Activated naive CD4-positive, alpha-beta T cell treated with anti-CD3 and anti-CD28 coated beads, Interleukin-2, amount 50 U/mL, for 24 hours (primary cell): ENCODE measurements at regions not wholly inside any gene's neighbourhood (a gene's known extent, or its start where the extent isn't known, plus 50 kb on each side); places are given as distances from the start of the nearest gene placed in this dataset.
"Not testable (repeated sequence)": the region's sequence is repeated elsewhere in the genome, so short reads cannot be mapped to it uniquely, and the experiment has no call there.

ENCODE experiments used
- H3K27ac Mint-ChIP-seq: one replicate; pipeline ENCODE4 v1.8.0; 2021; ENCODE audit warnings: mild to moderate bottlenecking, mixed read lengths
- H3K27me3 Mint-ChIP-seq: one replicate; pipeline ENCODE4 v1.8.0; 2021; ENCODE audit warnings: mixed read lengths
- H3K36me3 Mint-ChIP-seq: one replicate; pipeline ENCODE4 v1.8.0; 2021; ENCODE audit warnings: mixed read lengths
- H3K4me1 Mint-ChIP-seq: one replicate; pipeline ENCODE4 v1.8.0; 2021; ENCODE audit warnings: mixed read lengths
- H3K4me3 Mint-ChIP-seq: one replicate; pipeline ENCODE4 v1.8.0; 2021; ENCODE audit warnings: mild to moderate bottlenecking, mixed read lengths
- H3K9me3 Mint-ChIP-seq: one replicate; pipeline ENCODE4 v1.8.0; 2021; ENCODE audit warnings: mixed read lengths

GRCh38 chr7:109387530-109387929 is 817.9 kb downstream of the DNAJB9 start:
- H3K9me3 Mint-ChIP-seq = peaks cover 4% of the 10 kb centered on the region
- H3K4me1 Mint-ChIP-seq = no peaks in the 10 kb centered on the region
- H3K4me3 Mint-ChIP-seq = no peak overlapping the region
- no peaks in the 10 kb centered on the region for H3K36me3 Mint-ChIP-seq
- no peaks in the 10 kb centered on the region for H3K27me3 Mint-ChIP-seq
- H3K27ac Mint-ChIP-seq = no peak overlapping the region

GRCh38 chr7:109391240-109391639 is 821.6 kb downstream of the DNAJB9 start:
- peak overlapping the region; percentile 62 for H3K27ac Mint-ChIP-seq

DNA sequence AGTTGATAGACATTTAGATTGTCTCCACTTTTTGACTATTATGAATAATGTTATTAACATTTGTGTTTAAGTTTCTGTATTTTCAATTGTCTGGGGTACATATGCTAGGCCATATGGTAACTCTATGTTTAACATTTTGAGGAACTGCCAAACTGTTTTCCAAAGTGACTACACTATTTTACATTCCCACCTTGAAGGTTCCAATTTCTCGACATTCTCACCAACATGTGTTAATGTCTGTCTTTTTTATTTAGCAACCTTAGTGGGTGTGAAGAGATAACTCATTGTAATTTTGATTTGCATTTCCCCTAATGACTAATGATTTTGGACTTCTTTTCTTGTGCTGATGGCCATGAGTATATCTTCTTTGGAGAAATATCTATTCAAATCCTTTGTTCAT is 832.4 kb downstream of the DNAJB9 start:
- Mint-ChIP-seq H3K36me3 (no peaks in the 10 kb centered on the region), H3K4me3 (no peak overlapping the region), H3K27ac (no peak overlapping the region), H3K9me3 (no peaks in the 10 kb centered on the region), H3K4me1 (no peaks in the 10 kb centered on the region), H3K27me3 (no peaks in the 10 kb centered on the region)

More at GRCh38 chr7:109391240-109391639, 821.6 kb downstream of the DNAJB9 start:
- H3K4me1 Mint-ChIP-seq = no peaks in the 10 kb centered on the region
- H3K27me3 Mint-ChIP-seq = no peaks in the 10 kb centered on the region
- H3K36me3 Mint-ChIP-seq = no peaks in the 10 kb centered on the region
- no peak overlapping the region for H3K4me3 Mint-ChIP-seq
- H3K9me3 Mint-ChIP-seq = peaks cover 4% of the 10 kb centered on the region

GRCh38 chr7:109407756-109408155 is 838.1 kb downstream of the DNAJB9 start:
- no peak overlapping the region for H3K27ac Mint-ChIP-seq
- H3K27me3 Mint-ChIP-seq = no peaks in the 10 kb centered on the region
- H3K4me1 Mint-ChIP-seq = no peaks in the 10 kb centered on the region
- H3K9me3 Mint-ChIP-seq = peaks cover 9% of the 10 kb centered on the region
- no peaks in the 10 kb centered on the region for H3K36me3 Mint-ChIP-seq
- H3K4me3 Mint-ChIP-seq = no peak overlapping the region

DNA sequence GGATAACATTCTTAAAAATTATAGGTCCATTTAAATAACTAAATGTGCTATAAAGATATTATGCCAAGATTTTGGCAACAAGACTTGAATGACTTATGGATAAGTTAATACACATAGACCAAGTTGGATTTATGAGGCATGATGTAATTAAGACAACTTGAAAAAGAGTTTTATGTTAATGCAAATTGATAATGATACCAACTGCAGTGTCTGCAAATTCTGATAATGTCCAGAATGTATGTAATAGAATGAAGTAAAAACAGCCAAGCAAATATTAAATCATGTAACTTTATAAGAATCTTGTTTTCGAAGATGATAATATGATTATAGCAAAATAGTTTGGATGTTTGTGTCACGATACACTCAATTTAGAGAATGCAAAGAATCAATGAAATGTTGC is 868.3 kb downstream of the DNAJB9 start:
- Mint-ChIP-seq H3K9me3 (no peaks in the 10 kb centered on the region), H3K4me3 (no peak overlapping the region)

DNA sequence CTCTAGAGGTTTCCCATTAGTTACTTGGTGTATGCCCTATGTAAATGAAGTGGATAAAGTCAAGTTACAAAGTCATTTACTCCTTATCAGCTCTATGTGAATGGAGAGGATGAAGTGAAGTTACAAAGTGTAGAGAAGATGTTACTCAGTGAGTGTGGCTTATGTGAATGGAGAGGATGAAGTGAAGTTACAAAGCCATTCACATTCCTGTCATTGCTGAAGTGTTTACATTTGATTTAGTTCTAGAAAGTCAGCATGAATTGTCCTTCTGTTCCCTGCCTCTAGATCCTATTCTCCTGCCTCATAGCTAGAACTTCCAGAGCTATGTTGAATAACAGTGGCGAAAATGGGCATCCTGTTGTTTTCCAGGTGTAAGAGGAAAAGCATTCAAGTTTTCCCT is 880.1 kb downstream of the DNAJB9 start:
- Mint-ChIP-seq H3K9me3 (peaks cover 17% of the 10 kb centered on the region), H3K27me3 (no peaks in the 10 kb centered on the region), H3K27ac (no peak overlapping the region), H3K4me1 (no peaks in the 10 kb centered on the region), H3K36me3 (no peaks in the 10 kb centered on the region), H3K4me3 (no peak overlapping the region)

More for the DNA sequence above, 868.3 kb downstream of the DNAJB9 start:
- Mint-ChIP-seq H3K36me3 (no peaks in the 10 kb centered on the region), H3K4me1 (no peaks in the 10 kb centered on the region), H3K27ac (no peak overlapping the region), H3K27me3 (no peaks in the 10 kb centered on the region)

DNA sequence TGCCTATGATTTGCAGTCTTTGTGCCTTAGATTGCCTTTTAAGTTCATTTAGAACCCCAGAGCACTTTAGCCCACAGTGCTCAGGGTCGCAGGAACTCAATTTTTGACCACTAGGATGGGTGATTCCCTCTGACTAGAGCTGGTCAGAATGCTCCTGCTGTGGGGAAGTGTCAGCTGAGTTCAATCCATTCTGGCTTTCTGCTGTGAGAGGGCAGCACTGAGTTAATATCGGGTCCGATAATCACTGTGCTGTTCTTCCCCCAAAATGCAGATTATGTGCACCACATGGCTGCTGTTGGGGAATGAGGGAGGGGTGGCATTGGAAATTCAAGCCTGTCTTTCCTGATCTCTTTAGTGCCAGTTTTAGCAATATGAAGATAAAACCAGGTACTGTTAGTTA is 886.4 kb downstream of the DNAJB9 start:
- H3K4me1 Mint-ChIP-seq = no peaks in the 10 kb centered on the region
- H3K36me3 Mint-ChIP-seq = no peaks in the 10 kb centered on the region
- no peak overlapping the region for H3K27ac Mint-ChIP-seq
- peaks cover 17% of the 10 kb centered on the region for H3K9me3 Mint-ChIP-seq
- peaks cover 1% of the 10 kb centered on the region for H3K27me3 Mint-ChIP-seq
- H3K4me3 Mint-ChIP-seq = no peak overlapping the region

GRCh38 chr7:109460296-109460695 is 890.6 kb downstream of the DNAJB9 start:
- H3K36me3 Mint-ChIP-seq = no peaks in the 10 kb centered on the region
- H3K27me3 Mint-ChIP-seq = peaks cover 1% of the 10 kb centered on the region
- no peaks in the 10 kb centered on the region for H3K4me1 Mint-ChIP-seq
- H3K4me3 Mint-ChIP-seq = no peak overlapping the region
- no peak overlapping the region for H3K27ac Mint-ChIP-seq
- no peaks in the 10 kb centered on the region for H3K9me3 Mint-ChIP-seq

DNA sequence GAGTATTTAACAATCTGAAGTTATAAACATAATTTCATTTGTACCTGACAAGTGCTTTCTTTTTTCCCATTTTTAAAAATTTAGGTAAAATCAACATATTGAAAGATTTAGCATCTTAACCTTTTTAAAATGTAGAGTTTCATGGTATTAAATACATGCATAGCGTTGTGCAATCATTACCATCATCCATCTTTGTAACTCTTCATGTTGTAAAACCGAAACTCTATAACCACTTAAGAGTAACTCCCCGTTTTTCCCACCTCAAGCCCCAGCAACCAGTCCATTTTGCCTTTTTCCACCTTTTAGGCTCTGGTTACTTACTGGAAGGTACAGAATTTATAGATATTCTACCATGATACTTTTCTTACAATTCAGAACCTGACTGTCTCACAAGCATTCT is 892.5 kb downstream of the DNAJB9 start:
- Mint-ChIP-seq H3K9me3 (no peaks in the 10 kb centered on the region), H3K4me3 (no peak overlapping the region), H3K36me3 (no peaks in the 10 kb centered on the region), H3K27ac (no peak overlapping the region), H3K27me3 (peaks cover 1% of the 10 kb centered on the region), H3K4me1 (no peaks in the 10 kb centered on the region)

GRCh38 chr7:109467729-109468128 is 898.1 kb downstream of the DNAJB9 start:
- H3K36me3 Mint-ChIP-seq, H3K4me1 Mint-ChIP-seq, H3K4me3 Mint-ChIP-seq, H3K9me3 Mint-ChIP-seq, H3K27me3 Mint-ChIP-seq, H3K27ac Mint-ChIP-seq: not testable (repeated sequence)

DNA sequence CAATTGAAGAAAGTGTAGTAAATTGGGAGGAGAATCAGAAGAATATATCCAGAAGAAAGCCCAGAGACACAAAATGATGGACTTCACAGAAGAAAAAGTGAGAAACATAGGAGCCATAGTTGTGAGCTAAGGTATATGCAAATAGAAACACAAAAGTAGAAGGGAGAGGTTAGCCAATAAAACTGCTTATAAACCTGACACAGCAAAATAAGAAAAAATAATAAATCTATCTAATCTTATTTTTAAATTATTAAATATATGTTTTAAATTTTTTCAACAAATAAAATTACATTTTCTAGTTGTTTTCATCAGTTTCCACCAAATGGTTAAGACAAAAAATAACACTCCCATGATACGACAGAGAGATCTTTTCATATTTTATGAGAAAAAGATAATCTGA is 903.5 kb downstream of the DNAJB9 start:
- no peak overlapping the region for H3K4me3 Mint-ChIP-seq
- H3K27me3 Mint-ChIP-seq = no peaks in the 10 kb centered on the region
- H3K4me1 Mint-ChIP-seq = no peaks in the 10 kb centered on the region
- H3K9me3 Mint-ChIP-seq = peaks cover 6% of the 10 kb centered on the region
- H3K36me3 Mint-ChIP-seq = no peaks in the 10 kb centered on the region
- H3K27ac Mint-ChIP-seq = no peak overlapping the region

GRCh38 chr7:109476409-109476808 is 906.7 kb downstream of the DNAJB9 start:
- Mint-ChIP-seq H3K4me1 (no peaks in the 10 kb centered on the region), H3K9me3 (peaks cover 6% of the 10 kb centered on the region), H3K4me3 (no peak overlapping the region), H3K27me3 (no peaks in the 10 kb centered on the region), H3K36me3 (no peaks in the 10 kb centered on the region), H3K27ac (no peak overlapping the region)

GRCh38 chr7:109479388-109479787 is 909.7 kb downstream of the DNAJB9 start:
- H3K27ac Mint-ChIP-seq = no peak overlapping the region
- H3K4me1 Mint-ChIP-seq = no peaks in the 10 kb centered on the region
- H3K36me3 Mint-ChIP-seq = no peaks in the 10 kb centered on the region
- H3K9me3 Mint-ChIP-seq = no peaks in the 10 kb centered on the region
- H3K27me3 Mint-ChIP-seq = no peaks in the 10 kb centered on the region
- H3K4me3 Mint-ChIP-seq = no peak overlapping the region

- H3K9me3 Mint-ChIP-seq, H3K27me3 Mint-ChIP-seq, H3K4me3 Mint-ChIP-seq, H3K27ac Mint-ChIP-seq, H3K36me3 Mint-ChIP-seq, H3K4me1 Mint-ChIP-seq: not testable (repeated sequence)
Measured at GRCh38 chr7:109490607-109491006, 920.9 kb downstream of the DNAJB9 start.

- Mint-ChIP-seq H3K36me3 (no peaks in the 10 kb centered on the region), H3K27ac (no peak overlapping the region), H3K4me3 (no peak overlapping the region), H3K4me1 (no peaks in the 10 kb centered on the region), H3K9me3 (peaks cover 14% of the 10 kb centered on the region), H3K27me3 (no peaks in the 10 kb centered on the region)
Measured at GRCh38 chr7:109497053-109497452, 927.4 kb downstream of the DNAJB9 start.

DNA sequence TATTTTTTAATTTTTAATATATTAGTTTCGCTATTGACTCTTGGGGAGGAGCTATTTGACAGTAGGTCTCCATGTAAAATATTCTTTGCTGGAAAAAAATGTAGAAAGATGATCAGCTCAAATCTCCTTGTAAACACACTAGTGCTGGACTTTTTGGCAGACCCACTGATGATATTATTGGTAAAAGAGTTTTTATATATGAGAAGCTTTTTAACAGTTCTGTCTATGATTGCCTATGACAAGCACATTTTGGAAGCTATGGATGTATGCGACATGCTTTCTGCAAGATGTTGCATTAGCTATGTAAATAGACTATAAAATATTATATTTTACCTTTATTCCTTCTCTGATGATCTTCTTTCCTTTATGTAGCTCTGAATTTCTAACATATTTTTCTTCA is 928.5 kb downstream of the DNAJB9 start:
- Mint-ChIP-seq H3K36me3 (no peaks in the 10 kb centered on the region), H3K9me3 (peaks cover 14% of the 10 kb centered on the region), H3K27me3 (no peaks in the 10 kb centered on the region), H3K4me3 (no peak overlapping the region), H3K27ac (no peak overlapping the region), H3K4me1 (no peaks in the 10 kb centered on the region)

DNA sequence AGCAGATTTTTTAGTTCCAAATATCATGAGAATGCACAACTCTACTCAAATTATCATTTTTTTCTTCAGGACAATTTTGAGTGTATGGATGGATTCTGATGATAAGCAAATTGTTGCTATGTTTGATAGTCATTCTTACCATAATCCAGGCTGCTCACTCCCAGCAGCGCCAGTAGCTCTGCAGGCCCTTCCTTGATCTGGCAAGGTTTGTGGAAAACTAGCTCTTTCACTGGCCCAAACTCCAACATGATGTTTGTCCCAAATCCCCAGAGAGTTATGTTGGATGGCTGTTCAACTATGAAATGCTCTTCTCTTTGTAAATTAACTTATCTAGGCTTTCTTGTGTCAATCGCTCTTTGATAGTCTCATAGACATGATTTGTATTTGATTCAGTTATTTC is 933.7 kb downstream of the DNAJB9 start:
- no peaks in the 10 kb centered on the region for H3K4me1 Mint-ChIP-seq
- H3K9me3 Mint-ChIP-seq = peaks cover 13% of the 10 kb centered on the region
- no peak overlapping the region for H3K4me3 Mint-ChIP-seq
- H3K36me3 Mint-ChIP-seq = no peaks in the 10 kb centered on the region
- no peak overlapping the region for H3K27ac Mint-ChIP-seq
- no peaks in the 10 kb centered on the region for H3K27me3 Mint-ChIP-seq
